CD8-positive, alpha-beta memory T cell (primary cell): ENCODE measurements at regions not wholly inside any gene's neighbourhood (a gene's known extent, or its start where the extent isn't known, plus 50 kb on each side); places are given as distances from the start of the nearest gene placed in this dataset.

Source experiments
- CTCF ChIA-PET: fragments of 350-600 bp; sonication (Branson Sonifier 250); formaldehyde crosslinking; loops from one replicate; lab custom pipeline; 2021; ENCODE audit warnings: antibody characterized with exemption; lab: Charles Lee
- POLR2A ChIA-PET: fragments of 350-600 bp; sonication (Branson Sonifier 250); formaldehyde crosslinking; loops from one replicate; lab custom pipeline; 2021; ENCODE audit warnings: antibody characterized with exemption; lab: Charles Lee
- DNase-seq, 5 donors: peaks; one replicate each; pipeline versions ENCODE4 v3.0.0 to v3.0.0-alpha.2; 2020 to 2022; ENCODE audit warnings: mixed read lengths in 1 of 5
- H3K27ac ChIP-seq: one replicate; pipeline ENCODE4 v1.7.0; 2013; ENCODE audit warnings: low read depth, mild to moderate bottlenecking, low read length, moderate library complexity
- H3K27me3 ChIP-seq: 2 replicates; pipeline ENCODE4 v1.7.0; 2013; ENCODE audit warnings: low read length, mild to moderate bottlenecking; ENCODE audit not compliant: insufficient read depth, poor library complexity, severe bottlenecking
- H3K36me3 ChIP-seq: 2 replicates; pipeline ENCODE4 v1.7.0; 2013; ENCODE audit warnings: mild to moderate bottlenecking, low read length, moderate library complexity; ENCODE audit not compliant: insufficient read depth
- H3K4me1 ChIP-seq: 2 replicates; pipeline ENCODE4 v1.7.0; 2013; ENCODE audit warnings: mild to moderate bottlenecking, low read length, moderate library complexity; ENCODE audit not compliant: insufficient read depth
- H3K4me3 ChIP-seq: 2 replicates; pipeline ENCODE4 v1.7.0; 2013; ENCODE audit warnings: mild to moderate bottlenecking, low read length
- H3K9me3 ChIP-seq: 2 replicates; pipeline ENCODE4 v1.7.0; 2013; ENCODE audit warnings: mild to moderate bottlenecking, low read length
- H3K27ac Mint-ChIP-seq, 8 donors: one replicate each; pipeline ENCODE4 v1.8.0; 2020 to 2021; ENCODE audit warnings: mixed read lengths in 8 of 8, mild to moderate bottlenecking in 6 of 8, inconsistent platforms in 3 of 8, moderate library complexity in 3 of 8
- H3K27me3 Mint-ChIP-seq, 2 donors: one replicate each; pipeline ENCODE4 v1.8.0; 2020 to 2021; ENCODE audit warnings: mixed read lengths in 2 of 2, mild to moderate bottlenecking in 1 of 2, moderate library complexity in 1 of 2
- H3K36me3 Mint-ChIP-seq, 3 donors: one replicate each; pipeline ENCODE4 v1.8.0; 2020 to 2021; ENCODE audit warnings: mixed read lengths in 3 of 3, inconsistent platforms in 1 of 3, mild to moderate bottlenecking in 1 of 3
- H3K4me1 Mint-ChIP-seq, 3 donors: one replicate each; pipeline ENCODE4 v1.8.0; 2020 to 2021; ENCODE audit warnings: mixed read lengths in 3 of 3, inconsistent platforms in 1 of 3, mild to moderate bottlenecking in 1 of 3
- H3K4me3 Mint-ChIP-seq, 7 donors: one replicate each; pipeline ENCODE4 v1.8.0; 2020 to 2021; ENCODE audit warnings: mixed read lengths in 7 of 7, mild to moderate bottlenecking in 6 of 7, moderate library complexity in 4 of 7, inconsistent platforms in 2 of 7
- H3K9me3 Mint-ChIP-seq, 5 donors: one replicate each; pipeline ENCODE4 v1.8.0; 2020 to 2022; ENCODE audit warnings: mixed read lengths in 5 of 5, mild to moderate bottlenecking in 3 of 5, moderate library complexity in 2 of 5, inconsistent platforms in 1 of 5

GRCh38 chr12:18907728-18908127 is 169.8 kb downstream of the CAPZA3 start:
- no peak overlapping the region for H3K27ac Mint-ChIP-seq
- no peak for DNase-seq
- H3K27me3 Mint-ChIP-seq, result peaks cover 2 to 9% of the 10 kb centered on the region in 2 donors
- CTCF ChIA-PET, result no interaction called here
- no peaks in the 10 kb centered on the region for H3K4me1 Mint-ChIP-seq
- peaks cover 0 to 7% (median 0%) of the 10 kb centered on the region in 5 donors for H3K9me3 Mint-ChIP-seq
- H3K4me3 Mint-ChIP-seq, result no peak overlapping the region
- POLR2A ChIA-PET, result no interaction called here
- H3K36me3 ChIP-seq, result no peaks in the 10 kb centered on the region
- H3K36me3 Mint-ChIP-seq, result no peaks in the 10 kb centered on the region
- no peaks in the 10 kb centered on the region for H3K9me3 ChIP-seq
- H3K4me3 ChIP-seq, result no peak overlapping the region
- no peaks in the 10 kb centered on the region for H3K4me1 ChIP-seq
- H3K27ac ChIP-seq, result no peak overlapping the region
- H3K27me3 ChIP-seq, result no peaks in the 10 kb centered on the region

- no peaks in the 10 kb centered on the region for H3K27me3 ChIP-seq
- DNase-seq, result no peak
- no peaks in the 10 kb centered on the region for H3K36me3 ChIP-seq
- Mint-ChIP-seq H3K27me3 (peaks cover 2 to 9% of the 10 kb centered on the region in 2 donors), H3K4me3 (no peak overlapping the region), H3K9me3 (peaks cover 0 to 7% (median 0%) of the 10 kb centered on the region in 5 donors), H3K4me1 (no peaks in the 10 kb centered on the region), H3K27ac (no peak overlapping the region), H3K36me3 (no peaks in the 10 kb centered on the region)
- ChIA-PET POLR2A (no interaction called here), CTCF (no interaction called here)
- H3K27ac ChIP-seq, result no peak overlapping the region
- H3K4me1 ChIP-seq, result no peaks in the 10 kb centered on the region
- H3K9me3 ChIP-seq, result no peaks in the 10 kb centered on the region
- no peak overlapping the region for H3K4me3 ChIP-seq
Observed at GRCh38 chr12:18908191-18908590, 170.3 kb downstream of the CAPZA3 start.

GRCh38 chr12:18919871-18920511 is 182.1 kb downstream of the CAPZA3 start:
- H3K36me3 ChIP-seq, result no peaks in the 10 kb centered on the region
- H3K4me1 Mint-ChIP-seq, result peaks cover 0 to 2% (median 0%) of the 10 kb centered on the region in 3 donors
- peaks cover 0 to 2% (median 0%) of the 10 kb centered on the region in 5 donors for H3K9me3 Mint-ChIP-seq
- no peaks in the 10 kb centered on the region for H3K4me1 ChIP-seq
- no peak overlapping the region for H3K4me3 Mint-ChIP-seq
- H3K9me3 ChIP-seq, result no peaks in the 10 kb centered on the region
- ChIA-PET POLR2A (no interaction called here), CTCF (no interaction called here)
- no peak overlapping the region for H3K27ac ChIP-seq
- no peak overlapping the region for H3K4me3 ChIP-seq
- H3K27me3 ChIP-seq, result no peaks in the 10 kb centered on the region
- peaks cover 1 to 8% of the 10 kb centered on the region in 2 donors for H3K27me3 Mint-ChIP-seq
- DNase-seq, result no peak
- H3K36me3 Mint-ChIP-seq, result no peaks in the 10 kb centered on the region
- no peak overlapping the region for H3K27ac Mint-ChIP-seq

- Mint-ChIP-seq H3K27me3 (peaks cover 1 to 14% of the 10 kb centered on the region in 2 donors), H3K27ac (no peak overlapping the region), H3K4me1 (peaks cover 0 to 2% (median 0%) of the 10 kb centered on the region in 3 donors), H3K4me3 (no peak overlapping the region), H3K9me3 (peaks cover 0 to 2% (median 0%) of the 10 kb centered on the region in 5 donors), H3K36me3 (no peaks in the 10 kb centered on the region)
- Histone ChIP-seq H3K36me3 (no peaks in the 10 kb centered on the region), H3K4me1 (no peaks in the 10 kb centered on the region), H3K4me3 (no peak overlapping the region), H3K9me3 (no peaks in the 10 kb centered on the region), H3K27me3 (no peaks in the 10 kb centered on the region), H3K27ac (no peak overlapping the region)
- ChIA-PET CTCF (no interaction called here), POLR2A (no interaction called here)
- no peak for DNase-seq
Observed at GRCh38 chr12:18922851-18923250, 184.9 kb downstream of the CAPZA3 start.

- Mint-ChIP-seq H3K9me3 (peaks cover 0 to 2% (median 0%) of the 10 kb centered on the region in 5 donors), H3K36me3 (no peaks in the 10 kb centered on the region), H3K4me1 (peaks cover 0 to 2% (median 0%) of the 10 kb centered on the region in 3 donors), H3K27ac (no peak overlapping the region), H3K4me3 (no peak overlapping the region), H3K27me3 (peaks cover 1 to 14% of the 10 kb centered on the region in 2 donors)
- Histone ChIP-seq H3K9me3 (no peaks in the 10 kb centered on the region), H3K4me3 (no peak overlapping the region), H3K27me3 (no peaks in the 10 kb centered on the region), H3K4me1 (no peaks in the 10 kb centered on the region), H3K27ac (no peak overlapping the region), H3K36me3 (no peaks in the 10 kb centered on the region)
- DNase-seq, result no peak
- CTCF ChIA-PET, result no interaction called here
- POLR2A ChIA-PET, result no interaction called here
Observed at GRCh38 chr12:18923721-18924120, 185.8 kb downstream of the CAPZA3 start.

- no peak for DNase-seq
- H3K36me3 ChIP-seq, result no peaks in the 10 kb centered on the region
- no peaks in the 10 kb centered on the region for H3K27me3 ChIP-seq
- no peak overlapping the region for H3K27ac Mint-ChIP-seq
- H3K27ac ChIP-seq, result no peak overlapping the region
- POLR2A ChIA-PET, result no interaction called here
- peaks cover 0 to 11% of the 10 kb centered on the region in 2 donors for H3K27me3 Mint-ChIP-seq
- no peaks in the 10 kb centered on the region for H3K4me1 ChIP-seq
- no peaks in the 10 kb centered on the region for H3K36me3 Mint-ChIP-seq
- peaks cover 0 to 4% (median 4%) of the 10 kb centered on the region in 5 donors for H3K9me3 Mint-ChIP-seq
- no peaks in the 10 kb centered on the region for H3K9me3 ChIP-seq
- no peak overlapping the region for H3K4me3 Mint-ChIP-seq
- CTCF ChIA-PET, result no interaction called here
- peaks cover 0 to 2% (median 0%) of the 10 kb centered on the region in 3 donors for H3K4me1 Mint-ChIP-seq
- H3K4me3 ChIP-seq, result no peak overlapping the region
Observed at GRCh38 chr12:18926188-18926587, 188.3 kb downstream of the CAPZA3 start.

GRCh38 chr12:18932211-18932610 is 194.3 kb downstream of the CAPZA3 start:
- H3K9me3 ChIP-seq, result no peaks in the 10 kb centered on the region
- DNase-seq, result no peak
- POLR2A ChIA-PET, result no interaction called here
- no peaks in the 10 kb centered on the region for H3K4me1 Mint-ChIP-seq
- H3K4me3 ChIP-seq, result no peak overlapping the region
- CTCF ChIA-PET, result no interaction called here
- no peaks in the 10 kb centered on the region for H3K27me3 ChIP-seq
- peaks cover 0 to 4% (median 4%) of the 10 kb centered on the region in 5 donors for H3K9me3 Mint-ChIP-seq
- H3K4me3 Mint-ChIP-seq, result no peak overlapping the region
- peaks cover 2 to 4% of the 10 kb centered on the region in 2 donors for H3K27me3 Mint-ChIP-seq
- H3K36me3 ChIP-seq, result no peaks in the 10 kb centered on the region
- H3K27ac ChIP-seq, result no peak overlapping the region
- H3K27ac Mint-ChIP-seq, result no peak overlapping the region
- H3K4me1 ChIP-seq, result no peaks in the 10 kb centered on the region
- H3K36me3 Mint-ChIP-seq, result no peaks in the 10 kb centered on the region

- Histone ChIP-seq H3K9me3 (no peaks in the 10 kb centered on the region), H3K27ac (no peak overlapping the region), H3K36me3 (no peaks in the 10 kb centered on the region), H3K27me3 (no peaks in the 10 kb centered on the region), H3K4me1 (no peaks in the 10 kb centered on the region), H3K4me3 (no peak overlapping the region)
- no peaks in the 10 kb centered on the region for H3K4me1 Mint-ChIP-seq
- H3K36me3 Mint-ChIP-seq, result no peaks in the 10 kb centered on the region
- peaks cover 2 to 4% of the 10 kb centered on the region in 2 donors for H3K27me3 Mint-ChIP-seq
- POLR2A ChIA-PET, result no interaction called here
- CTCF ChIA-PET, result no interaction called here
- no peak overlapping the region for H3K4me3 Mint-ChIP-seq
- H3K9me3 Mint-ChIP-seq, result peaks cover 0 to 4% (median 4%) of the 10 kb centered on the region in 5 donors
- DNase-seq, result no peak
- H3K27ac Mint-ChIP-seq, result no peak overlapping the region
Observed at GRCh38 chr12:18932715-18933114, 194.8 kb downstream of the CAPZA3 start.
